HepG2 (cell line): ENCODE measurements at regions not wholly inside any gene's neighbourhood (a gene's known extent, or its start where the extent isn't known, plus 50 kb on each side); places are given as distances from the start of the nearest gene placed in this dataset.

Experiments used
- ATAC-seq: fragments of 200-7000 bp; cut with Tn5 transposase; 3 replicates; pipeline ENCODE4 v1.9.1; 2020; ENCODE audit warnings: mild to moderate bottlenecking, moderate library complexity
- BruUV-seq: library from RNA; stranded (reverse); fragments of 400-500 nt; replicated peaks from 2 replicates; lab custom pipeline; 2021; lab: Mats Ljungman, UMichigan
- CTCF ChIA-PET: fragments of 300-600 bp; formaldehyde crosslinking; extraction: SDS; loops from one replicate; lab custom pipeline; 2021; ENCODE audit warnings: low total read pairs, inconsistent platforms, low intra/inter-chr PET ratio; lab: Yijun Ruan, JAX
- POLR2A ChIA-PET: fragments of 350-600 bp; sonication (Branson Sonifier 250); formaldehyde crosslinking; loops from one replicate; lab custom pipeline; 2020; ENCODE audit warnings: antibody characterized with exemption, inconsistent platforms; lab: Yijun Ruan, JAX
- DNase-seq: peaks from one replicate; pipeline ENCODE4 v3.0.0-alpha.2; 2015; ENCODE audit warnings: low spot score
- FAIRE-seq: peaks from 3 replicates; lab custom pipeline; 2011; peaks lifted over from hg19 to GRCh38; lab: Jason Lieb, UNC
- H2AFZ ChIP-seq: one replicate; pipeline ENCODE4 v1.6.1; 2011; ENCODE audit warnings: low read length, inconsistent platforms
- H3K27ac ChIP-seq: fragments of 300-600 bp; 3 replicates; pipeline ENCODE4 v1.8.0; 2011; ENCODE audit warnings: mixed run types, mild to moderate bottlenecking, mixed read lengths, low read length, inconsistent platforms; ENCODE audit not compliant: insufficient read depth; ENCODE audit errors: extremely low read length
- H3K27me3 ChIP-seq, 2 experiments: fragments of 200-600 bp in 1 of 2; 2 replicates in 1 of 2; 3 replicates in 1 of 2; pipeline versions ENCODE4 v1.6.0 to v1.8.0; 2011; ENCODE audit warnings: low read length in 2 of 2, mild to moderate bottlenecking in 2 of 2, moderate library complexity in 2 of 2, inconsistent platforms in 1 of 2; ENCODE audit not compliant: insufficient read depth in 2 of 2, control insufficient read depth in 1 of 2
- H3K36me3 ChIP-seq, 2 experiments: fragments of 200-600 bp in 1 of 2; replicated peaks in 1 of 2; 2 replicates in 1 of 2; 3 replicates in 1 of 2; pipeline versions ENCODE4 v1.5.1 to v1.8.0; 2011; ENCODE audit warnings: low read length in 2 of 2, inconsistent platforms in 1 of 2; ENCODE audit not compliant: insufficient read depth in 2 of 2, control insufficient read depth in 1 of 2
- H3K4me1 ChIP-seq: 2 replicates; pipeline ENCODE4 v1.5.1; 2012; ENCODE audit warnings: low read length, inconsistent platforms; ENCODE audit not compliant: insufficient read depth
- H3K4me2 ChIP-seq: 2 replicates; pipeline ENCODE4 v1.6.0; 2011; ENCODE audit warnings: low read depth, low read length, inconsistent platforms
- H3K4me3 ChIP-seq, 3 experiments: fragments of 200-600 bp in 1 of 3; sonication (generic), shearing (Covaris generic) in 1 of 3; replicated peaks in 1 of 3; 2 replicates each; pipeline ENCODE4 v1.5.1; 2011 to 2016; ENCODE audit warnings: low read length in 3 of 3, inconsistent platforms in 2 of 3, low read depth in 2 of 3, mild to moderate bottlenecking in 2 of 3, control low read depth in 1 of 3, mixed read lengths in 1 of 3; ENCODE audit not compliant: insufficient read depth in 1 of 3
- H3K79me2 ChIP-seq: one replicate; pipeline ENCODE4 v1.6.1; 2011; ENCODE audit warnings: low read length, inconsistent platforms; ENCODE audit not compliant: insufficient read depth
- H3K9ac ChIP-seq: 2 replicates; pipeline ENCODE4 v1.6.0; 2011; ENCODE audit warnings: mild to moderate bottlenecking, low read depth, low read length, inconsistent platforms; ENCODE audit not compliant: insufficient read depth
- H3K9me3 ChIP-seq: 2 replicates; pipeline ENCODE4 v1.5.1; 2012; ENCODE audit warnings: mild to moderate bottlenecking, low read length
- H4K20me1 ChIP-seq: 2 replicates; pipeline ENCODE4 v1.6.0; 2011; ENCODE audit warnings: inconsistent platforms, mild to moderate bottlenecking, low read length, moderate library complexity; ENCODE audit not compliant: insufficient read depth
- ARNT2 ChIP-seq: sonication (generic); formaldehyde crosslinking; IDR thresholded peaks from 2 replicates; pipeline ENCODE4 v1.8.0; 2022; ENCODE audit warnings: mild to moderate bottlenecking, low read depth, missing genetic modification reagents, moderate library complexity
- BHLHE40 ChIP-seq: IDR thresholded peaks from 2 replicates; pipeline ENCODE4 v1.6.1; 2011; ENCODE audit warnings: low read length, improper control_type of control experiment
- BRD4 ChIP-seq: sonication (generic); formaldehyde crosslinking; IDR thresholded peaks from 2 replicates; pipeline ENCODE4 v1.4.0; 2020; ENCODE audit warnings: missing genetic modification reagents
- KLF6 ChIP-seq: IDR thresholded peaks from 2 replicates; pipeline ENCODE4 v1.8.0; 2016; ENCODE audit warnings: missing biosample characterization, missing genetic modification reagents
- MAFF ChIP-seq: IDR thresholded peaks from 2 replicates; pipeline ENCODE4 v1.6.1; 2011; ENCODE audit warnings: low read depth, low read length, improper control_type of control experiment
- MXD1 ChIP-seq: sonication (generic); formaldehyde crosslinking; IDR thresholded peaks from 2 replicates; pipeline ENCODE4 v1.4.0; 2020; ENCODE audit warnings: mild to moderate bottlenecking, missing genetic modification reagents
- NFIB ChIP-seq: sonication (generic); formaldehyde crosslinking; IDR thresholded peaks from 2 replicates; pipeline ENCODE4 v1.9.0; 2021; ENCODE audit warnings: missing genetic modification reagents, mild to moderate bottlenecking, borderline replicate concordance
- NFYB ChIP-seq: sonication (generic); formaldehyde crosslinking; IDR thresholded peaks from 2 replicates; pipeline ENCODE4 v1.4.0; 2020; ENCODE audit warnings: missing genetic modification reagents
- PCBP2 ChIP-seq: fragments of 200-400 bp; formaldehyde crosslinking; optimal IDR thresholded peaks from 2 replicates; pipeline ENCODE3; 2018; ENCODE audit warnings: low read length, low read depth; ENCODE audit not compliant: poor library complexity, severe bottlenecking
- PLSCR1 ChIP-seq: sonication (generic); formaldehyde crosslinking; IDR thresholded peaks from 2 replicates; pipeline ENCODE4 v1.5.0; 2020; ENCODE audit warnings: missing genetic modification reagents, mild to moderate bottlenecking, borderline replicate concordance
- SIN3A ChIP-seq: IDR thresholded peaks from 2 replicates; pipeline ENCODE4 v1.6.1; 2011; ENCODE audit warnings: low read depth, mild to moderate bottlenecking, control low read depth, low read length, borderline replicate concordance
- SIX1 ChIP-seq: sonication (generic); formaldehyde crosslinking; IDR thresholded peaks from 2 replicates; pipeline ENCODE4 v1.4.0; 2020; ENCODE audit warnings: missing genetic modification reagents, borderline replicate concordance
- SMARCE1 ChIP-seq: fragments of 450-650 bp; IDR thresholded peaks from 2 replicates; pipeline ENCODE4 v1.6.1; 2017; ENCODE audit warnings: borderline replicate concordance
- ZFP90 ChIP-seq: sonication (generic); formaldehyde crosslinking; IDR thresholded peaks from 2 replicates; pipeline ENCODE4 v1.8.0; 2022; ENCODE audit warnings: missing genetic modification reagents, mild to moderate bottlenecking, inconsistent platforms, borderline replicate concordance
- ZNF33B ChIP-seq: sonication (generic); formaldehyde crosslinking; IDR thresholded peaks from 2 replicates; pipeline ENCODE4 v1.5.1; 2020; ENCODE audit warnings: mild to moderate bottlenecking, missing genetic modification reagents
- ZNF430 ChIP-seq: sonication (generic); formaldehyde crosslinking; IDR thresholded peaks from 2 replicates; pipeline ENCODE4 v1.9.0; 2021; ENCODE audit warnings: mild to moderate bottlenecking, missing genetic modification reagents
- ZNF577 ChIP-seq: sonication (generic); formaldehyde crosslinking; IDR thresholded peaks from 2 replicates; pipeline ENCODE4 v1.4.0; 2020; ENCODE audit warnings: mild to moderate bottlenecking, low read depth, missing genetic modification reagents, borderline replicate concordance
- ZNF619 ChIP-seq: sonication (generic); formaldehyde crosslinking; IDR thresholded peaks from 2 replicates; pipeline ENCODE4 v1.4.0; 2020; ENCODE audit warnings: mild to moderate bottlenecking, missing genetic modification reagents
- WGBS: methylation state at CpG from one replicate; pipeline ENCODE4 v1.1.6; 2017; ENCODE audit warnings: low lambda C conversion rate; 5-methylcytosine and 5-hydroxymethylcytosine counted together
- in situ Hi-C: cut with HindIII; loops from 2 replicates; pipeline ENCODE4 v1.10.0; 2017; ENCODE audit warnings: low pct_unique_long_range_greater_than_20kb; ENCODE audit not compliant: extremely low pct_ligation_motif_present
- intact Hi-C: fragments of 100-400 bp; cut with micrococcal nuclease; formaldehyde crosslinking; loops from one replicate; pipeline ENCODE4 v1.10.0; 2022; ENCODE audit not compliant: unreplicated experiment
- TF ChIP-seq, protein P1 (sequence below): sonication (generic); formaldehyde crosslinking; IDR thresholded peaks from 2 replicates; pipeline ENCODE4 v1.4.0; 2020; ENCODE audit warnings: mild to moderate bottlenecking, missing genetic modification reagents

GRCh38 chr5:159582756-159583541 is 252.7 kb upstream of the IL12B start:
- Histone ChIP-seq H3K27ac (no peak overlapping the region), H3K4me1 (no peaks in the 10 kb centered on the region), H4K20me1 (no peaks in the 10 kb centered on the region), H3K27me3 (peaks cover 0 to 4% of the 10 kb centered on the region in 2 experiments; a peak in 2 of 5 replicates), H3K4me3 (no peak overlapping the region), H3K36me3 (no peaks in the 10 kb centered on the region), H2AFZ (no peak overlapping the region), H3K79me2 (no peaks in the 10 kb centered on the region), H3K4me2 (no peak overlapping the region), H3K9me3 (no peaks in the 10 kb centered on the region), H3K9ac (no peak overlapping the region)
- in situ Hi-C loops: no loop called here
- ChIA-PET CTCF (no interaction called here), POLR2A (no interaction called here)
- intact Hi-C loops: no loop called here
- ATAC-seq: no peak
- 0% methylated on average over 1 of the region's 1 CpG for WGBS
- no peak for FAIRE-seq
- no peak for DNase-seq
- BruUV-seq: no TSS peak
- TF ChIP-seq SMARCE1 (no peak), ZFP90 (CRISPR knock-in tag) (no peak), ZNF430 (CRISPR knock-in tag) (no peak), BRD4 (no peak), ZNF619 (CRISPR knock-in tag) (no peak), KLF6 (CRISPR knock-in tag) (no peak), MAFF (no peak), NFYB (CRISPR knock-in tag) (no peak), BHLHE40 (no peak), SIX1 (CRISPR knock-in tag) (no peak), ZNF577 (no peak), NFIB (CRISPR knock-in tag) (no peak), PCBP2 (no peak), PLSCR1 (CRISPR knock-in tag) (no peak), MXD1 (CRISPR knock-in tag) (no peak), ARNT2 (CRISPR knock-in tag) (no peak), SIN3A (no peak), ZNF33B (CRISPR knock-in tag) (no peak)
- TF ChIP-seq, protein P1, sequence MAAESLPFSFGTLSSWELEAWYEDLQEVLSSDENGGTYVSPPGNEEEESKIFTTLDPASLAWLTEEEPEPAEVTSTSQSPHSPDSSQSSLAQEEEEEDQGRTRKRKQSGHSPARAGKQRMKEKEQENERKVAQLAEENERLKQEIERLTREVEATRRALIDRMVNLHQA (CRISPR knock-in tag): no peak
